ENCODE measurements at regions not wholly inside any gene's neighbourhood (a gene's known extent, or its start where the extent isn't known, plus 50 kb on each side); places are given as distances from the start of the nearest gene placed in this dataset.
"Not testable (repeated sequence)": the region's sequence is repeated elsewhere in the genome, so short reads cannot be mapped to it uniquely, and the experiment has no call there.

- ATAC-seq (no peak), DNase-seq (no peak)
- H3K27me3 ChIP-seq, result no peaks in the 10 kb centered on the region
- no peak overlapping the region for H3K4me3 ChIP-seq
- H3K9me3 ChIP-seq, result no peaks in the 10 kb centered on the region
- H3K27ac ChIP-seq, result no peak overlapping the region
- H3K4me1 ChIP-seq, result no peaks in the 10 kb centered on the region
- H3K36me3 ChIP-seq, result no peaks in the 10 kb centered on the region
- no peak for TF ChIP-seq CTCF (IDR thresholded peaks at IDR 0.05)
- intact Hi-C loops (cut with DNase I), result no loop called here
Measured at GRCh38 chr7:96825285-96825684, 115.6 kb upstream of the SEM1 start.

- TF ChIP-seq CTCF (IDR thresholded peaks at IDR 0.05), result no peak
- H3K4me3 ChIP-seq, result no peak overlapping the region
- H3K4me1 ChIP-seq, result no peaks in the 10 kb centered on the region
- H3K27ac ChIP-seq, result no peak overlapping the region
- no peak for ATAC-seq
- H3K27me3 ChIP-seq, result no peaks in the 10 kb centered on the region
- H3K9me3 ChIP-seq, result no peaks in the 10 kb centered on the region
- no peaks in the 10 kb centered on the region for H3K36me3 ChIP-seq
- no peak for DNase-seq
- intact Hi-C loops (cut with DNase I), result no loop called here
Measured at GRCh38 chr7:96826089-96826488, 116.4 kb upstream of the SEM1 start.

- H3K4me3 ChIP-seq, result no peak overlapping the region
- H3K4me1 ChIP-seq, result no peaks in the 10 kb centered on the region
- no peak for DNase-seq
- H3K9me3 ChIP-seq, result no peaks in the 10 kb centered on the region
- no peaks in the 10 kb centered on the region for H3K27me3 ChIP-seq
- H3K36me3 ChIP-seq, result no peaks in the 10 kb centered on the region
- intact Hi-C loops (cut with DNase I), result no loop called here
- no peak for ATAC-seq
- no peak for TF ChIP-seq CTCF (IDR thresholded peaks at IDR 0.05)
- no peak overlapping the region for H3K27ac ChIP-seq
Measured at GRCh38 chr7:96827701-96828100, 118.1 kb upstream of the SEM1 start.

- H3K4me3 ChIP-seq; H3K36me3 ChIP-seq; DNase-seq; intact Hi-C loops (cut with DNase I); H3K27ac ChIP-seq; H3K27me3 ChIP-seq; H3K9me3 ChIP-seq; ATAC-seq; H3K4me1 ChIP-seq: not testable (repeated sequence)
Measured at GRCh38 chr7:96829121-96829520, 119.5 kb upstream of the SEM1 start.

GRCh38 chr7:96831446-96831845 lies 121.8 kb upstream of the SEM1 start:
- Histone ChIP-seq H3K36me3 (no peaks in the 10 kb centered on the region), H3K9me3 (no peaks in the 10 kb centered on the region), H3K4me3 (no peak overlapping the region), H3K27ac (no peak overlapping the region), H3K4me1 (no peaks in the 10 kb centered on the region), H3K27me3 (no peaks in the 10 kb centered on the region)
- no peak for ATAC-seq
- intact Hi-C loops (cut with DNase I), result no loop called here
- no peak for TF ChIP-seq CTCF (IDR thresholded peaks at IDR 0.05)
- no peak for DNase-seq

- TF ChIP-seq CTCF (IDR thresholded peaks at IDR 0.05), result no peak
- no peaks in the 10 kb centered on the region for H3K9me3 ChIP-seq
Measured at GRCh38 chr7:96832092-96832662, 122.5 kb upstream of the SEM1 start.

More at GRCh38 chr7:96832092-96832662, 122.5 kb upstream of the SEM1 start:
- H3K27me3 ChIP-seq, result no peaks in the 10 kb centered on the region
- ATAC-seq (no peak), DNase-seq (no peak)
- no peak overlapping the region for H3K27ac ChIP-seq
- no peaks in the 10 kb centered on the region for H3K36me3 ChIP-seq
- H3K4me3 ChIP-seq, result no peak overlapping the region
- intact Hi-C loops (cut with DNase I), result no loop called here
- no peaks in the 10 kb centered on the region for H3K4me1 ChIP-seq

Data from left lung (tissue), 4 donors.